ENCODE measurements at regions not wholly inside any gene's neighbourhood (a gene's known extent, or its start where the extent isn't known, plus 50 kb on each side); places are given as distances from the start of the nearest gene placed in this dataset.

DNA sequence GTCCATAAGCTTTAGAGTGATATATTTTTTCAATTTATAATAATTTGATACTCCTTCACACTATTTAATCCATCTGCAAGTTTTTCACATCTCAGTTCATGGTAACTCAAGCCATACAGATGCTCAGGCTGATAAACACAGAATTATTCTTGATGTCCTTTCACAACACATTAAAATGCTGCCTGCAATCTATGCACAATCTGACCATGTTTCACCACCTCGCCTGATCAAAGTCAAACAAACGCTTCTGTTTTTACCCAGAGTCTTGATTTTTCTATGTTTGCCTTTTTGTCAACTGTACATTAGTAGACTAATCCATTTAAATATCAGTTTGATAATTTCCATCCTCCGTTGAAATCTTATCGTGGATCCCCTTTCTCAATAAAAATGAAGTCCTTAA, 833.8 kb upstream of the KCND2 start:
- TF ChIP-seq CTCF (IDR thresholded peaks at IDR 0.05; ENCODE audit: unreplicated experiment): no peak
- Mint-ChIP-seq H3K36me3 (ENCODE audit: low read depth, unreplicated experiment) (no peaks in the 10 kb centered on the region), H3K27me3 (ENCODE audit: unreplicated experiment) (no peaks in the 10 kb centered on the region), H3K4me1 (ENCODE audit: unreplicated experiment) (no peaks in the 10 kb centered on the region), H3K27ac (ENCODE audit: unreplicated experiment) (no peak overlapping the region), H3K9me3 (ENCODE audit: unreplicated experiment) (no peaks in the 10 kb centered on the region), H3K4me3 (ENCODE audit: unreplicated experiment) (no peak overlapping the region)
- DNase-seq (ENCODE audit: low spot score): no peak

- no peak overlapping the region for H3K4me3 Mint-ChIP-seq (ENCODE audit: unreplicated experiment)
- no peaks in the 10 kb centered on the region for H3K27me3 Mint-ChIP-seq (ENCODE audit: unreplicated experiment)
- no peak for TF ChIP-seq CTCF (IDR thresholded peaks at IDR 0.05; ENCODE audit: unreplicated experiment)
- no peak overlapping the region for H3K27ac Mint-ChIP-seq (ENCODE audit: unreplicated experiment)
- H3K4me1 Mint-ChIP-seq (ENCODE audit: unreplicated experiment): no peaks in the 10 kb centered on the region
- H3K36me3 Mint-ChIP-seq (ENCODE audit: low read depth, unreplicated experiment): no peaks in the 10 kb centered on the region
- no peaks in the 10 kb centered on the region for H3K9me3 Mint-ChIP-seq (ENCODE audit: unreplicated experiment)
- DNase-seq (ENCODE audit: low spot score): no peak
Observed at GRCh38 chr7:119452401-119452800, 820.6 kb upstream of the KCND2 start.

DNA sequence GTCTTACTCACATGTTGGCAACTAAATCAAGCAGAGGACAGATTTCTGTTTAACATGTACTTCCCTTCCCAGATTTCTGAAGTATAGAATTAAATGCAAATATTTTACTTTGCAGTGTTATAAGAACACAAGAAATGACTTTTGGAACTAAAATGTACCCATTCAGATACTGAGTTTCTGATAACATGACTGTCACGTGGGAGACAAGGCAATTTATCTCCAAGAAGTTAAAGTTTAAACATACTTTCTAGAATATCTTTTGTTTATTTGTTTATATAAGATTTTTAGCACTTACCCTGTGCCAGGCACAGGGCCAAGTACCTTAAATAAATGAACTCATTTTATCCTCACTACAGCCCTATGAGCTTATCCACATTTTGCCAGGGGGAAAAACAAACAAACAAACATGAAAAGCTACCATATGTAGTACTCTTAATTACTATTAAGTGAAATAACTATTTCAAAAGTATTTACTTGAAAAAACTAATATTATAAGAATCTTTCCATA, 807.1 kb upstream of the KCND2 start:
- H3K36me3 Mint-ChIP-seq (ENCODE audit: low read depth, unreplicated experiment): no peaks in the 10 kb centered on the region
- no peak for TF ChIP-seq CTCF (IDR thresholded peaks at IDR 0.05; ENCODE audit: unreplicated experiment)
- no peak overlapping the region for H3K27ac Mint-ChIP-seq (ENCODE audit: unreplicated experiment)
- H3K4me3 Mint-ChIP-seq (ENCODE audit: unreplicated experiment): no peak overlapping the region
- no peaks in the 10 kb centered on the region for H3K9me3 Mint-ChIP-seq (ENCODE audit: unreplicated experiment)
- no peak for DNase-seq (ENCODE audit: low spot score)
- H3K4me1 Mint-ChIP-seq (ENCODE audit: unreplicated experiment): no peaks in the 10 kb centered on the region
- no peaks in the 10 kb centered on the region for H3K27me3 Mint-ChIP-seq (ENCODE audit: unreplicated experiment)

- Mint-ChIP-seq H3K27ac (ENCODE audit: unreplicated experiment) (no peak overlapping the region), H3K4me3 (ENCODE audit: unreplicated experiment) (no peak overlapping the region)
Observed at GRCh38 chr7:119472408-119473038, 800.5 kb upstream of the KCND2 start.

More at GRCh38 chr7:119472408-119473038, 800.5 kb upstream of the KCND2 start:
- TF ChIP-seq CTCF (IDR thresholded peaks at IDR 0.05; ENCODE audit: unreplicated experiment): no peak
- H3K27me3 Mint-ChIP-seq (ENCODE audit: unreplicated experiment): no peaks in the 10 kb centered on the region
- no peak for DNase-seq (ENCODE audit: low spot score)
- no peaks in the 10 kb centered on the region for H3K9me3 Mint-ChIP-seq (ENCODE audit: unreplicated experiment)
- H3K36me3 Mint-ChIP-seq (ENCODE audit: low read depth, unreplicated experiment): no peaks in the 10 kb centered on the region
- no peaks in the 10 kb centered on the region for H3K4me1 Mint-ChIP-seq (ENCODE audit: unreplicated experiment)
